ENCODE measurements at regions not wholly inside any gene's neighbourhood (a gene's known extent, or its start where the extent isn't known, plus 50 kb on each side); places are given as distances from the start of the nearest gene placed in this dataset.

- Histone ChIP-seq H3K4me1 (ENCODE audit: insufficient read depth) (no peaks in the 10 kb centered on the region), H2AFZ (no peak overlapping the region), H3K27ac (ENCODE audit: low read depth) (no peak overlapping the region), H3K36me3 (ENCODE audit: insufficient read depth) (no peaks in the 10 kb centered on the region), H3K4me2 (no peak overlapping the region), H3K4me3 (no peak overlapping the region), H3F3A (replicated peaks; ENCODE audit: low read depth) (no peaks in the 10 kb centered on the region), H3K9me2 (ENCODE audit: insufficient read depth) (no peaks in the 10 kb centered on the region), H3K79me2 (replicated peaks; ENCODE audit: insufficient read depth) (no peaks in the 10 kb centered on the region), H4K20me1 (replicated peaks; ENCODE audit: insufficient read depth) (no peaks in the 10 kb centered on the region), H3K27me3 (ENCODE audit: insufficient read depth) (no peaks in the 10 kb centered on the region)
- no peaks in the 10 kb centered on the region for H3K36me3 Mint-ChIP-seq (ENCODE audit: low read depth)
- no peaks in the 10 kb centered on the region for H3K27me3 Mint-ChIP-seq (ENCODE audit: insufficient read depth, low read depth, poor library complexity)
- H3K27ac Mint-ChIP-seq = no peak overlapping the region
- TF ChIP-seq CREB1 (CRISPR knock-in tag; IDR thresholded peaks at IDR 0.05; ENCODE audit: low read depth) (no peak), REST (IDR thresholded peaks at IDR 0.05; ENCODE audit: unreplicated experiment) (no peak), JUNB (IDR thresholded peaks at IDR 0.05; ENCODE audit: unreplicated experiment) (no peak), ZNF114 (CRISPR knock-in tag; IDR thresholded peaks at IDR 0.05) (no peak), ETS1 (IDR thresholded peaks at IDR 0.05) (no peak), NANOG (IDR thresholded peaks at IDR 0.05; ENCODE audit: borderline replicate concordance) (no peak), ZNF462 (CRISPR knock-in tag; IDR thresholded peaks at IDR 0.05) (no peak)
- ATAC-seq (no peak), DNase-seq (ENCODE audit: low spot score) (no peak)
- H3K4me3 Mint-ChIP-seq = no peak overlapping the region
- H3K9me3 Mint-ChIP-seq = no peaks in the 10 kb centered on the region
- H3K4me1 Mint-ChIP-seq = no peaks in the 10 kb centered on the region
Observed at GRCh38 chr2:88832992-88833389, 141.5 kb downstream of the RPIA start.
